Activated CD4-positive, alpha-beta T cell treated with anti-CD3 and anti-CD28 coated beads for 36 hours (primary cell): ENCODE measurements at regions not wholly inside any gene's neighbourhood (a gene's known extent, or its start where the extent isn't known, plus 50 kb on each side); places are given as distances from the start of the nearest gene placed in this dataset.

Experiments used
- ATAC-seq: fragments of 200-7000 bp; cut with Tn5 transposase; one replicate; pipeline ENCODE4 v1.10.0; 2021; ENCODE audit warnings: mild to moderate bottlenecking, moderate library complexity
- CTCF ChIA-PET: fragments of 350-600 bp; sonication (Branson Sonifier 250); formaldehyde crosslinking; loops from one replicate; lab custom pipeline; 2021; ENCODE audit warnings: antibody characterized with exemption; lab: Charles Lee
- POLR2A ChIA-PET: fragments of 350-600 bp; sonication (Branson Sonifier 250); formaldehyde crosslinking; loops from one replicate; lab custom pipeline; 2021; ENCODE audit warnings: antibody characterized with exemption, inconsistent platforms; lab: Charles Lee
- DNase-seq: peaks from one replicate; pipeline ENCODE4 v3.0.0-alpha.2; 2020
- H3K27ac Mint-ChIP-seq: one replicate; pipeline ENCODE4 v1.8.0; 2021; ENCODE audit warnings: mixed read lengths
- H3K27me3 Mint-ChIP-seq: one replicate; pipeline ENCODE4 v1.8.0; 2021; ENCODE audit warnings: mixed read lengths
- H3K36me3 Mint-ChIP-seq: one replicate; pipeline ENCODE4 v1.8.0; 2021; ENCODE audit warnings: low read depth, mixed read lengths
- H3K4me1 Mint-ChIP-seq: one replicate; pipeline ENCODE4 v1.8.0; 2021; ENCODE audit warnings: mixed read lengths
- H3K4me3 Mint-ChIP-seq: one replicate; pipeline ENCODE4 v1.8.0; 2021; ENCODE audit warnings: mild to moderate bottlenecking, moderate library complexity, mixed read lengths
- H3K9me3 Mint-ChIP-seq: one replicate; pipeline ENCODE4 v1.8.0; 2021; ENCODE audit warnings: low read depth, mixed read lengths
- intact Hi-C, 2 experiments: fragments of 100-400 bp; cut with DNase I in 1 of 2; cut with micrococcal nuclease in 1 of 2; formaldehyde crosslinking; loops; one replicate each; pipeline versions ENCODE4 v1.14.2 to v1.15.1; 2022 to 2024; cut with DNase I, micrococcal nuclease

- H3K27ac Mint-ChIP-seq, result no peak overlapping the region
- peaks cover 3% of the 10 kb centered on the region for H3K9me3 Mint-ChIP-seq
- no peaks in the 10 kb centered on the region for H3K36me3 Mint-ChIP-seq
- ATAC-seq, result no peak
- CTCF ChIA-PET, result no interaction called here
- no peaks in the 10 kb centered on the region for H3K4me1 Mint-ChIP-seq
- no peak for DNase-seq
- H3K27me3 Mint-ChIP-seq, result no peaks in the 10 kb centered on the region
- POLR2A ChIA-PET, result no interaction called here
- intact Hi-C loops, result no loop called here
- H3K4me3 Mint-ChIP-seq, result no peak overlapping the region
Measured at GRCh38 chr1:188117436-188117835, 1288.7 kb downstream of the PLA2G4A start.

GRCh38 chr1:188122646-188123045 lies 1293.9 kb downstream of the PLA2G4A start:
- H3K27me3 Mint-ChIP-seq, result no peaks in the 10 kb centered on the region
- peaks cover 4% of the 10 kb centered on the region for H3K9me3 Mint-ChIP-seq
- ChIA-PET POLR2A (no interaction called here), CTCF (no interaction called here)
- ATAC-seq, result no peak
- DNase-seq, result no peak
- no peak overlapping the region for H3K4me3 Mint-ChIP-seq
- H3K4me1 Mint-ChIP-seq, result no peaks in the 10 kb centered on the region
- intact Hi-C loops, result no loop called here
- H3K27ac Mint-ChIP-seq, result no peak overlapping the region
- no peaks in the 10 kb centered on the region for H3K36me3 Mint-ChIP-seq

DNA sequence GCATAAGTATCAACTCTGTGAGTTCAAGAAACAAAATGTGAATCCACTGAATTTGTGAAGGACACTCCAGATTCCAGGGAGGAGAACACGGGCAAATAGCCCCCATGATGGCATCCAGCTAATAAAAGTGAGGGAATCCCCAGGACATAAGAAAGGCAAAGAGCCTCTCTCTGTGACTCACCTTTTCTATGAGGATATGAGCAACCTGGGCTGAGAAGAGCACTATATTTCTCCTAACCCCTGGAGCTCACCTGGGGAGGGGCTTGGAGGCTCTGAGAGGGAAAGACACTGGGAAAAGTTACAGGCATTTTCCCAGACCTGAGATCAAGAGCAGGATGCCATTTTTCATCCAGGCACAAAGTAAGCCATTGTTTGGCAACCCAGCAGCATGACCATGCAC lies 1298.8 kb downstream of the PLA2G4A start:
- no peak for ATAC-seq
- DNase-seq, result no peak
- Mint-ChIP-seq H3K27ac (no peak overlapping the region), H3K4me3 (no peak overlapping the region), H3K4me1 (no peaks in the 10 kb centered on the region), H3K9me3 (peaks cover 16% of the 10 kb centered on the region), H3K36me3 (no peaks in the 10 kb centered on the region), H3K27me3 (no peaks in the 10 kb centered on the region)
- ChIA-PET POLR2A (no interaction called here), CTCF (no interaction called here)
- intact Hi-C loops, result no loop called here

- no peak overlapping the region for H3K4me3 Mint-ChIP-seq
- ChIA-PET POLR2A (no interaction called here), CTCF (no interaction called here)
Measured at GRCh38 chr1:188128761-188129160, 1300.0 kb downstream of the PLA2G4A start.

GRCh38 chr1:188129856-188130838 lies 1301.4 kb downstream of the PLA2G4A start:
- CTCF ChIA-PET, result no interaction called here
- Mint-ChIP-seq H3K4me3 (no peak overlapping the region), H3K27me3 (no peaks in the 10 kb centered on the region), H3K4me1 (no peaks in the 10 kb centered on the region), H3K36me3 (no peaks in the 10 kb centered on the region), H3K27ac (no peak overlapping the region), H3K9me3 (peaks cover 17% of the 10 kb centered on the region)
- POLR2A ChIA-PET, result no interaction called here
- intact Hi-C loops, result no loop called here
- DNase-seq (no peak), ATAC-seq (no peak)

More at GRCh38 chr1:188128761-188129160, 1300.0 kb downstream of the PLA2G4A start:
- Mint-ChIP-seq H3K4me1 (no peaks in the 10 kb centered on the region), H3K27me3 (no peaks in the 10 kb centered on the region), H3K36me3 (no peaks in the 10 kb centered on the region), H3K27ac (no peak overlapping the region), H3K9me3 (peaks cover 13% of the 10 kb centered on the region)
- DNase-seq, result no peak
- no peak for ATAC-seq
- intact Hi-C loops, result no loop called here

GRCh38 chr1:188137221-188137620 lies 1308.5 kb downstream of the PLA2G4A start:
- intact Hi-C loops, result no loop called here
- no peak overlapping the region for H3K27ac Mint-ChIP-seq
- POLR2A ChIA-PET, result no interaction called here

DNA sequence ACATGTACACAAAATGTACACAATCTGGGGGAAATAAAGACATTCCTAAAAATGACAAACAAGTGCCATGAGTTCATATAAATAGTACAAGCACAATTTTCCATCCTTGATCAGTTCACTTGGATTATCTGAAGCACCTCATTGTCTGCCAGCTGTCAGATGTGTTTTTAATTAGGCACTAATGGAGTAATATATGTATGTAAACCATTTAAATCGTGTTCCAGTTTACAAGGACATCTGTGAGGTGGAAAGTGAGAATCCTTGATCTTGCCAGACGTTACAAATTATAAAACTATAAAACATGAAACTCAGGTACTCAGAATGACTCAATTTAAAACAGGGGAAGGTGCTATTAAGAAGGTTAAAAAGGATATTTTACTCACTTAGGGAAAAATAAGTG lies 1312.2 kb downstream of the PLA2G4A start:
- no peak overlapping the region for H3K4me3 Mint-ChIP-seq

More at GRCh38 chr1:188137221-188137620, 1308.5 kb downstream of the PLA2G4A start:
- DNase-seq, result no peak
- no peak for ATAC-seq
- no peak overlapping the region for H3K4me3 Mint-ChIP-seq
- no peaks in the 10 kb centered on the region for H3K4me1 Mint-ChIP-seq
- CTCF ChIA-PET, result no interaction called here
- no peaks in the 10 kb centered on the region for H3K27me3 Mint-ChIP-seq
- H3K9me3 Mint-ChIP-seq, result peaks cover 11% of the 10 kb centered on the region
- no peaks in the 10 kb centered on the region for H3K36me3 Mint-ChIP-seq

DNA sequence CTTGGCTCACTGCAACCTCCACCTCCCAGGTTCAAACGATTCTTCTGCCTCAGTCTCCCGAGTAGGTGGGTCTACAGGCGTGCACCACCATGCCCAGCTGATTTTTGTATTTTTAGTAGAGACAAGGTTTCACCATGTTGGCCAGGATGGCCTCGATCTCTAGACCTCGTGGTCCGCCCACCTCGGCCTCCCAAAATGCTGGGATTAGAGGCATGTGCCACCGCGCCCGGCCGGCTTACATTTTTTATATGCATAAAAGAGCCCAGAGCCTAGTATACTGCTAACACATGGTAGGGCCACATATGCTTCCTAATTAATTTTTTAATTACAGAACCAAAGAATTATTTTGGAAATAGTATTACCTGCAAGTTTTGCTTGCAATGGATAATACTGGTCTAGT lies 1325.4 kb downstream of the PLA2G4A start:
- ATAC-seq (no peak), DNase-seq (no peak)
- Mint-ChIP-seq H3K9me3 (no peaks in the 10 kb centered on the region), H3K36me3 (no peaks in the 10 kb centered on the region), H3K4me1 (no peaks in the 10 kb centered on the region), H3K27ac (no peak overlapping the region), H3K27me3 (no peaks in the 10 kb centered on the region), H3K4me3 (no peak overlapping the region)
- CTCF ChIA-PET, result no interaction called here
- POLR2A ChIA-PET, result no interaction called here
- intact Hi-C loops, result no loop called here

More for the DNA sequence above, 1312.2 kb downstream of the PLA2G4A start:
- Mint-ChIP-seq H3K27me3 (no peaks in the 10 kb centered on the region), H3K4me1 (no peaks in the 10 kb centered on the region), H3K27ac (no peak overlapping the region), H3K9me3 (peaks cover 9% of the 10 kb centered on the region), H3K36me3 (no peaks in the 10 kb centered on the region)
- CTCF ChIA-PET, result no interaction called here
- POLR2A ChIA-PET, result no interaction called here
- no peak for ATAC-seq
- DNase-seq, result no peak
- intact Hi-C loops, result no loop called here

DNA sequence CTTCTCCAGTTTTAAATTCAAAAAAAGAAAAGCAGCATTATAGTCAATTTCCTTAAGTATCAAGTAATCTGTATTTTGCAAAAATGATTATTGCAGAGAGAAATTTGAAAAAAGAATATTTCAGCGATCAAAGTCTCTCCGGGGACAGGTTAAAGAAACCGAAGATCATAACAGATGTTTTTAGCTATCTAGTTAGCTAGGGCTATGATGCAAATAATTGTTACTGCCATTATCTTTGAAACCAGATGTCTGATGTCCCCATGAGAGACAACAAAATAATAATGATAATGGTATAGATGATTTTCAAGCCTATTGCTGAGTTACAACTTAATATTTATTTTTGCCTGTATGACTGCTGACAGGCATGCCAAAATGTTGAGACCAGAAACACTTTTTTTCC lies 1326.0 kb downstream of the PLA2G4A start:
- no peak overlapping the region for H3K4me3 Mint-ChIP-seq
- H3K27me3 Mint-ChIP-seq, result no peaks in the 10 kb centered on the region
- ChIA-PET CTCF (no interaction called here), POLR2A (no interaction called here)
- no peak for ATAC-seq
- H3K9me3 Mint-ChIP-seq, result no peaks in the 10 kb centered on the region
- no peak overlapping the region for H3K27ac Mint-ChIP-seq
- no peak for DNase-seq
- H3K36me3 Mint-ChIP-seq, result no peaks in the 10 kb centered on the region
- intact Hi-C loops, result no loop called here
- no peaks in the 10 kb centered on the region for H3K4me1 Mint-ChIP-seq

DNA sequence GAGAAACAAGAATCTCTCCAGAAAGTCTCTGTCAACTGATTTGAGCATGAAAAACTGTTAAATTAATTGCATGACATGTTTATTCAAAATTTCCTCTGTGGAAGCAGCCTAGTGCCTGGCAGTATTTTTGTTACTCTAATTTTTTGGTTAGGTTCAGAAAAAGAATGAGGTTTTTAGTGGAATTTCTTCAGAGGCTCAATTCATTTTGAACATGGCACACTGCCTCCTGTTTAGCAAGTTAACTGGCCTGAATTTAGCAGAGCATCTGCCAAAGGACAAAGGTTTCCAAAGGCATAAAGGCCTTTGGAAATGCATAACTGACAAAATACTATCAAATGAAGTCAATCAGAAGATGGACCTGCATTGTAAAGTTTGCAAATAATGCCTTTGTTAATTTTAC lies 1326.5 kb downstream of the PLA2G4A start:
- no peak overlapping the region for H3K27ac Mint-ChIP-seq
- ChIA-PET POLR2A (no interaction called here), CTCF (no interaction called here)
- intact Hi-C loops, result no loop called here
- H3K4me3 Mint-ChIP-seq, result no peak overlapping the region
- H3K36me3 Mint-ChIP-seq, result no peaks in the 10 kb centered on the region
- ATAC-seq (no peak), DNase-seq (no peak)
- no peaks in the 10 kb centered on the region for H3K4me1 Mint-ChIP-seq
- no peaks in the 10 kb centered on the region for H3K27me3 Mint-ChIP-seq
- H3K9me3 Mint-ChIP-seq, result no peaks in the 10 kb centered on the region

DNA sequence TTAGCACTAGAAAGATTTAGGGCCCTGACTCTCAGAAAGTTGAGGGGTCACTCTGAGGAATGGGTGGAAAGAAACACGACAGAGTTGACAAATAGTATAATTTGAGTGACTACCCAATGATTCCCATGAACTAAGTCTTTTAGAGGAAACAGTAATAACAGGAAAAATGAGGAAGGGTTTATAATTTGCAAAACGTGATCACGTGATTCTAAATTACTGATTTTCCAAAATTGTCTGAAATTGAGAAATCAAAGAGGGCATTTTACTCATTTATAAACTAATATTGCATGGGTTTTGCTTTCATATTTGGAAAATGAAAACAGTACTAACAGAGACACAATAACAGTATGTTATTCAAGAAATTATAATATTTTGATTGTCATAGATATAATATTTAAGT lies 1335.7 kb downstream of the PLA2G4A start:
- CTCF ChIA-PET, result no interaction called here
- H3K4me1 Mint-ChIP-seq, result no peaks in the 10 kb centered on the region
- no peak overlapping the region for H3K4me3 Mint-ChIP-seq
- ATAC-seq, result no peak
- peaks cover 4% of the 10 kb centered on the region for H3K9me3 Mint-ChIP-seq
- no peaks in the 10 kb centered on the region for H3K27me3 Mint-ChIP-seq
- no peak for DNase-seq
- intact Hi-C loops, result no loop called here
- H3K36me3 Mint-ChIP-seq, result no peaks in the 10 kb centered on the region
- H3K27ac Mint-ChIP-seq, result no peak overlapping the region
- POLR2A ChIA-PET, result no interaction called here

DNA sequence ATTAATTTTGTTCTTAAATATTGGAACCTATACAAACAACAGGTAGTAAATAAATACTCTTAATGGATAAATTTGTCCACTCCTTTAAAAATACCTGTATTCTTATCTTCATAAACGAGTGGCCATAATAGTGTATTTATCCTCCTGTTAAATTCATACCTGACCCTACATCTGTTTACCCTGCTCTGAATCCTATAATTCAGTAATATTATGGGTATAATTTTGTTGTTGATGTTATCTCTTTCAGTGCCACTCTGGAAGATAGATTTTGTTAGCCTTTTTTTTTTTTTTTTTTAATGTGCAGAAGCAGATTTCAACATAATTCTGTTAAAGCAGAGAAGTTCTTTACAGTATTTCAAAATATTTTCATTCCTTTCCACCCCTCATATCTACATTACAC lies 1337.9 kb downstream of the PLA2G4A start:
- CTCF ChIA-PET, result no interaction called here
- H3K9me3 Mint-ChIP-seq, result peaks cover 4% of the 10 kb centered on the region
- intact Hi-C loops, result no loop called here
- no peaks in the 10 kb centered on the region for H3K27me3 Mint-ChIP-seq
- no peaks in the 10 kb centered on the region for H3K36me3 Mint-ChIP-seq
- POLR2A ChIA-PET, result no interaction called here
- H3K4me3 Mint-ChIP-seq, result no peak overlapping the region
- ATAC-seq, result no peak
- H3K4me1 Mint-ChIP-seq, result no peaks in the 10 kb centered on the region
- no peak overlapping the region for H3K27ac Mint-ChIP-seq
- no peak for DNase-seq
